Mesothelial cell of epicardium (in vitro differentiated cells): ENCODE measurements at regions not wholly inside any gene's neighbourhood (a gene's known extent, or its start where the extent isn't known, plus 50 kb on each side); places are given as distances from the start of the nearest gene placed in this dataset.

Source experiments
- DNase-seq, 2 experiments: peaks; one replicate each; pipeline ENCODE4 v3.0.0; 2021; ENCODE audit warnings: low spot score in 2 of 2; ENCODE audit not compliant: unreplicated experiment in 2 of 2
- H3K27ac Mint-ChIP-seq: 2 replicates; pipeline ENCODE4 v1.8.0; 2021; ENCODE audit warnings: mixed read lengths
- H3K27me3 Mint-ChIP-seq: 2 replicates; pipeline ENCODE4 v1.8.0; 2021; ENCODE audit warnings: low read depth, mixed read lengths
- H3K36me3 Mint-ChIP-seq: 2 replicates; pipeline ENCODE4 v1.8.0; 2021; ENCODE audit warnings: mixed read lengths
- H3K4me1 Mint-ChIP-seq: 2 replicates; pipeline ENCODE4 v1.8.0; 2021; ENCODE audit warnings: mixed read lengths
- H3K4me3 Mint-ChIP-seq: 2 replicates; pipeline ENCODE4 v1.8.0; 2021; ENCODE audit warnings: mild to moderate bottlenecking, moderate library complexity, mixed read lengths
- H3K9me3 Mint-ChIP-seq: 2 replicates; pipeline ENCODE4 v1.8.0; 2021; ENCODE audit warnings: mixed read lengths
- TF ChIP-seq, protein P1 (sequence below): fragments of 200-600 bp; sonication (generic); IDR thresholded peaks from one replicate; pipeline ENCODE4 v1.5.0; 2021; ENCODE audit warnings: antibody characterized with exemption; ENCODE audit not compliant: unreplicated experiment

- H3K27me3 Mint-ChIP-seq = peaks cover 7% of the 10 kb centered on the region
- H3K4me1 Mint-ChIP-seq = peaks cover 4% of the 10 kb centered on the region
Measured at GRCh38 chr14:45680531-45680930, 427.5 kb upstream of the MIS18BP1 start.

GRCh38 chr14:45679853-45680252 lies 426.9 kb upstream of the MIS18BP1 start:
- Mint-ChIP-seq H3K4me3 (no peak overlapping the region), H3K27me3 (peaks cover 11% of the 10 kb centered on the region), H3K36me3 (no peaks in the 10 kb centered on the region), H3K9me3 (peaks cover 19% of the 10 kb centered on the region), H3K27ac (peak overlapping the region; percentile 16), H3K4me1 (peaks cover 4% of the 10 kb centered on the region)
- TF ChIP-seq, protein P1, sequence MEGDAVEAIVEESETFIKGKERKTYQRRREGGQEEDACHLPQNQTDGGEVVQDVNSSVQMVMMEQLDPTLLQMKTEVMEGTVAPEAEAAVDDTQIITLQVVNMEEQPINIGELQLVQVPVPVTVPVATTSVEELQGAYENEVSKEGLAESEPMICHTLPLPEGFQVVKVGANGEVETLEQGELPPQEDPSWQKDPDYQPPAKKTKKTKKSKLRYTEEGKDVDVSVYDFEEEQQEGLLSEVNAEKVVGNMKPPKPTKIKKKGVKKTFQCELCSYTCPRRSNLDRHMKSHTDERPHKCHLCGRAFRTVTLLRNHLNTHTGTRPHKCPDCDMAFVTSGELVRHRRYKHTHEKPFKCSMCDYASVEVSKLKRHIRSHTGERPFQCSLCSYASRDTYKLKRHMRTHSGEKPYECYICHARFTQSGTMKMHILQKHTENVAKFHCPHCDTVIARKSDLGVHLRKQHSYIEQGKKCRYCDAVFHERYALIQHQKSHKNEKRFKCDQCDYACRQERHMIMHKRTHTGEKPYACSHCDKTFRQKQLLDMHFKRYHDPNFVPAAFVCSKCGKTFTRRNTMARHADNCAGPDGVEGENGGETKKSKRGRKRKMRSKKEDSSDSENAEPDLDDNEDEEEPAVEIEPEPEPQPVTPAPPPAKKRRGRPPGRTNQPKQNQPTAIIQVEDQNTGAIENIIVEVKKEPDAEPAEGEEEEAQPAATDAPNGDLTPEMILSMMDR = no peak
- no peak for DNase-seq

More at GRCh38 chr14:45680531-45680930, 427.5 kb upstream of the MIS18BP1 start:
- no peak for DNase-seq
- Mint-ChIP-seq H3K27ac (no peak overlapping the region), H3K4me3 (no peak overlapping the region), H3K36me3 (no peaks in the 10 kb centered on the region), H3K9me3 (peaks cover 19% of the 10 kb centered on the region)
- TF ChIP-seq, protein P1 = no peak

DNA sequence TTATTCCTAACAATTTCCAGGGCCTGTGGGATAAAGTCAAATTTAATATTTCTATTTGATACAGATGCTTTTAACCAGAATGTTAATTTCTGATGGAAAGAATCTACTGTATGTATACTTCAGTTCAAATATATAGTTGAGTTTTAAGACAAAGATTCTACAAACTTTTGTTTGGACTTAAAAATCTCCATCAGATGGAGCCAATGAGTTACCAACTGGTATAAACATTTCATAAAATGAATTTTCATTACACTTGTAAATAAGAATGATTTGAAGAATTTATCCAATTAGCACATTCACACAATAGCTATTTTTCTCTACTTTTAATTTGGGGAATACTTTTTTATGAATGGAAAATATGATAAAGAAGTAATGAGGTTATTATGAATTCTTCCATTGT lies 425.2 kb upstream of the MIS18BP1 start:
- Mint-ChIP-seq H3K4me1 (peaks cover 4% of the 10 kb centered on the region), H3K9me3 (peaks cover 12% of the 10 kb centered on the region), H3K4me3 (no peak overlapping the region), H3K36me3 (no peaks in the 10 kb centered on the region), H3K27ac (no peak overlapping the region), H3K27me3 (peaks cover 25% of the 10 kb centered on the region)
- DNase-seq = no peak
- TF ChIP-seq, protein P1 = no peak

- no peak for DNase-seq
- peaks cover 30% of the 10 kb centered on the region for H3K27me3 Mint-ChIP-seq
- peaks cover 12% of the 10 kb centered on the region for H3K9me3 Mint-ChIP-seq
- TF ChIP-seq, protein P1 = no peak
- H3K27ac Mint-ChIP-seq = no peak overlapping the region
- peaks cover 2% of the 10 kb centered on the region for H3K4me1 Mint-ChIP-seq
- no peaks in the 10 kb centered on the region for H3K36me3 Mint-ChIP-seq
- H3K4me3 Mint-ChIP-seq = no peak overlapping the region
Measured at GRCh38 chr14:45673420-45673819, 420.4 kb upstream of the MIS18BP1 start.

DNA sequence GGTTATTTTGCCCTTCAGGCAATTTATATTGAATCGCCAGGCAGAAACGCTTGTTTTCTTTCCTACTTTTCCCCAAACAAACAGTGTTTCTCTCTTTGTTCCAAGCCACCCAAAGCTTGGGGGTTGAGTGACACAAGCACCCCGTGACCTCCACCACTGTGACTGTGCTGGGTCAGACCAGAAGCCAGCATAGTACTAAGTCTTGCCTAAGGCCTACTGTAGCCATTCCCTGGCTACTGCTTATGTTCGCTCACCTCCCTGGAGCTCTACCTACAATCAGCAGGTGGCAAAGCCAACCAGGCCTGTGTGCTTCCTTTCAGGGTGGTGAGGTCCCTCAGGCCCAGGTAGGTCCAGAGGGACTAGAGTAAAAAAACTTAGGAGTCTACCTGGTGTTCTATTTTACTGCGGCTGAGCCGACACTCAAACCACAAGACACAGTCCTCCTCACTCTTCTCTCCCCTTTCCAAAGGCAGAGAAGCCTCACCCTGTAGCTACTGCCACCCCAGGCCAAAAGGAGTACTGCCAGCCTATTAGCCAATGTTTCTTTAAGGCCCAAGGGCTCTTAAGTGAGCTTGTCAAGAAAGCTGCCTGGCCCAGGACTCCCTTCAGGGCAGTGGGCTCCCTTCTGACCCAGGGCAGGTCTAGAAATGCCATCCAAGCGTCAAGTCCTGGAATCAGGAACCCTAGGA lies 411.8 kb upstream of the MIS18BP1 start:
- no peak for DNase-seq
- Mint-ChIP-seq H3K36me3 (peaks cover 1% of the 10 kb centered on the region), H3K4me1 (no peaks in the 10 kb centered on the region), H3K4me3 (no peak overlapping the region), H3K27ac (no peak overlapping the region), H3K27me3 (peaks cover 21% of the 10 kb centered on the region), H3K9me3 (peaks cover 49% of the 10 kb centered on the region)
- TF ChIP-seq, protein P1 = no peak
